MM.1S (cell line): ENCODE measurements at regions not wholly inside any gene's neighbourhood (a gene's known extent, or its start where the extent isn't known, plus 50 kb on each side); places are given as distances from the start of the nearest gene placed in this dataset.

ENCODE experiments used
- CTCF ChIP-seq: fragments of 300-600 bp; sonication (generic); IDR thresholded peaks from 2 replicates; pipeline ENCODE4 v1.5.1; 2016; ENCODE audit warnings: antibody characterized with exemption, low read length, mixed read lengths
- EZH2 ChIP-seq: fragments of 300-600 bp; sonication (generic); optimal IDR thresholded peaks from 2 replicates; pipeline ENCODE3; 2017; ENCODE audit warnings: low read depth, mild to moderate bottlenecking, antibody characterized with exemption, low read length, mixed read lengths
- EZH2phosphoT487 ChIP-seq: fragments of 300-600 bp; sonication (generic); IDR thresholded peaks from 2 replicates; pipeline ENCODE4 v1.6.1; 2018; ENCODE audit warnings: antibody characterized with exemption, low read length

- no peak for TF ChIP-seq EZH2
- TF ChIP-seq CTCF, result no peak
- TF ChIP-seq EZH2phosphoT487, result no peak
Measured at GRCh38 chr11:27276141-27276540, 86.9 kb downstream of the CCDC34 start.
